Fibroblast of upper back skin (primary cell): ENCODE measurements at regions not wholly inside any gene's neighbourhood (a gene's known extent, or its start where the extent isn't known, plus 50 kb on each side); places are given as distances from the start of the nearest gene placed in this dataset.
A peak's percentile ranks its signal among the peaks of the same experiment; 100 is the strongest.
"Not testable (repeated sequence)": the region's sequence is repeated elsewhere in the genome, so short reads cannot be mapped to it uniquely, and the experiment has no call there.

ENCODE experiments used
- DNase-seq: peaks from one replicate; pipeline ENCODE4 v3.0.0-alpha.2; 2013

- not testable (repeated sequence) for DNase-seq
These were observed 141.1 kb downstream of the SLCO4C1 start for GRCh38 chr5:102154791-102155605.

- DNase-seq, result no peak
These were observed 141.8 kb downstream of the SLCO4C1 start for GRCh38 chr5:102154291-102154690.

DNA sequence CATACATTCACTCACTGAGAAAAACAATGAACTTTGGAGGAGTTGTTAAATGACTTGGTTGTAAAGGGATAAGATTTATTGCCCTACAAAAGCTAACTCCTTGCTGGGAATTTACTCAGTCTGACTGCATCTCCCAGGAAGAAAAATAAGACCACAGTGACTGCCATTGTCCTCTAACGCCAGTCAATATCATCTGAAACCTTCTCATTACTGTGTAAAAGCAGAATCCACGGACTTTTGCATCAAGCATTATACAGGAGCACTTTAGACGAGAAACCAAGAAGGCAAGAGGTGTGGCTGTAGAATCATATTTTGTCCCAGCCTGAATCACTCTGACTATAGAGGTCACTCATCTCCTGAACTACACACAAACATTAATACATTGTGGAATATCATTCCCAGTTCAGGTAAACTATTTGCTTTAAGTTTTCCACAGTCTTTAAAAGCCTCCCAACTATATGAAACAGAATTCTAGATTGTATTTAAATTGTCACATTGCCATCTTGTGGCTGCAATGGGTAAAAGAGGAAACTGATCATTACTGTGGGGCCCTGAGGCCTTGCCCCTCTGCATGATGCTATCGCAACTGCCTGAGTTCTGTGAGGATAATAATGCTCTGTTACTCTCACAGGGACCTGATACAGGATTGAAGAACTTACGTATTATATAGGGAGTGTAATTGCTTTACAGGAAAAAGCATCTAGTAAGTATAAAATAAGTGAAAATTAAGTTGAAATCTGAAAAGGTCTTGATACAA is 142.9 kb downstream of the SLCO4C1 start:
- no peak for DNase-seq

DNA sequence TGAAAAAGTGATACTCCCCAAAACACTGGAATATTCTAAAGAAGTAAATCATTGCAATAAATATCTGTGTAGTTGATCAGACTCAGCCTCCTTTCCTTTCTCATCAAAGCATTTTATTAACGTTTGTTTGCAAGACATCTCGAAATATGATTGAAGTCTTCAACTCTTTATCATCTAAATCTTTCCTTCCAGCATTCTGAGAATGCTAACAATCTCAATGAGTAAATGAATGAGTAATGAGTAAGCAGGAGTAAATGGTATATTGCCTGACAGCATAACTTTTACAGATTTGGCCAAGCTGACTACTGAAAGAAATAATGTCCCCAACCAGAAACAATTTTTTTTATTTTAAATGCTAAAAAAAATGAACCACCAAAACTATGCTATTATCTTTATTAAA is 157.1 kb downstream of the SLCO4C1 start:
- no peak for DNase-seq

- no peak for DNase-seq
These were observed 157.8 kb downstream of the SLCO4C1 start for GRCh38 chr5:102138243-102138653.

- DNase-seq, result no peak
These were observed 165.2 kb downstream of the SLCO4C1 start for GRCh38 chr5:102130890-102131289.

DNA sequence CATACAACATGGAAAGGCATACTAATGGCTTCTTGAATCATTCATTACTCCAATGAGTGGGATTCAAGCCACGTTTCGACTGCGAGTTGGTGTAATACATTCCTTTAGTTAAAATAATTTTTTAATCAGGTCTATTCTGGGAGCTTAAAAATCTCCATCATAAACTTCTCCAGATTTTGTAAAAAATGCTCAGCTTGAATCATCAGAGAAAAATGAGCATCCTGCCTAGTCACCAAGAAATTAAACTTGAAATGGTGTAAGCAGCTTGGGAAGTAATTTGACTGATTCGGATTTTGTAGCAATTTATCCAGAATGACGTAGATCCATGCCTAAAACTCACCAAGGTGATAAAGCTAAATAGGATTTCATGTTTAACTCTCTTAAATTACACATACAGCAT is 165.7 kb downstream of the SLCO4C1 start:
- DNase-seq, result no peak

DNA sequence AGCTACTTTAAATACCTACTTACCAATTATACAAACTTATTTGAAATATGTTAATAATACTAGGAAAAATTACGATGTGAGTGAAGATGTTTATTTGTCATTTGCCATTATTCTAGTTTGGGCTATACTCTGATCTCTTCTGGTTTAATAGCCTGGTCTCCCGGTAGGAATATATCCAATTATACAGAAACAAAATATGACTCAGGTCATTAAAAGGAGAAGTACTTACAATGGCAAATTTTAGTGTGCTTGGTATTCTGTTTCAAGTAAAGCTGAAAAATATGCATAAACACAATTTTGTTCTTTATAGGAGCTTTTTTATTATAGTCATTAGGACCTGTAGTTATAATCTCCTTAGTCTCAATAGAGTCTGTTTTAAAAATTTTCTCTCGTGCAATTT is 176.8 kb downstream of the SLCO4C1 start:
- no peak for DNase-seq

DNA sequence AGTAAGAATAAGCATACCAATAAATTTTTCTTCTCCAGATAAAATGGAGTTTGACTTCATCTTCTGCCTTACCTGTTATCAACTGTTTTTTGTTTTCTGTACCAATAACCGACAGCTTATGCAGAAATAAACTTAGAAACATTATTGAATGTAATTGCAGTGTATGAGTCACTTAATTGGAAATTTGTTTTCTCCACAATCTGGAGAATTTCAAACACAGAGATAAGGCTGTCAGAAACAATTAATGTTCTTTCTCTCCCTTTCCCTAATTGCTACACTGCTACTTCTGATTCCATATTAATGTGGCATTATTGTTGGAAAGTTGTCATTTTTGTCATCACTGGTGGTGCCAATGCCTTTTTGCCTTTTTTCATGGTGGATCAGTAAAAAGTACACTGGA is 180.3 kb downstream of the SLCO4C1 start:
- DNase-seq, result no peak

DNA sequence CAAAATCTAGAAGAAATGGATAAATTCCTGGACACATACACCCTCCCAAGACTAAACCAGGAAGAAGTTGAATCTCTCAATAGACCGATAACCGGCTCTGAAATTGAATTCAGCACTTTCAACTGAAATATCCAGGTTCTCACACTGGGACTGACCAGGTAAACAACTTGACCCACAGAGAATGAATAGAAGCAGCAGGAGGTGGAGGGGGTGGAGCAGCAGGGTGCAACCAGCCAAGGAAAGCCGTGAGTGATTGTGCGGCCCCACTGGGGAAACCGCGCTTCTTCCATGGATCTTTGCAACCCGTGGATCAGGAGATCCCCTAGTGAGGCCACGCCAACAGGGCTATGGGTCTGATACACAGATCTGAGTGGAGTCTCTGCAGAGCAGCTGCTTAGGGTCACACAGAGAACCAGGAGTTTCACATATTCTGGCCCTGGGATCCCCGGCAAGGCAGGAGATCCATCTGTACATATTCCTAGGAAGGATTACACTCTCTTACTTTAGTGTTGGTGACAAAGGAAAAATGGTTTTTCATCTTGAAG is 181.5 kb downstream of the SLCO4C1 start:
- DNase-seq, result no peak

DNA sequence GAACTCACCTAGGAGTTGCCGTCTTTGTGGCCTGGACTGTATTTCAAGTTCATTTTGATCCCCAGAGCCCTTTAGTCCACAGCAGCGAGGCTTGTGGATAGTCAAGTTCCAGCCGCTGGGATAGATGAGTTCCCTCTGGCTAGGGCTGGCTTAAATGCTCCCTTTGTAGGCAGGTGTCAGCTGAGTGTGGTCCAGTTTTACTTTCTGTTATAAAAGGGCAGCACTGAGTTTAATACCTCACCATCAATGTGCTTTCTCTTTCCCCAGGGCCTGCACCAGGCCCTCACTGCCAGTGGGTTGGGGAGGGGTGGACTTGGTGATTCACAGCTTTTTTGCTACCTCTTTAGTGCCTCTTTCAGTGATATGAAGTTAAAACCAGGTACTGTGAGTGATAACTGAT is 188.2 kb downstream of the SLCO4C1 start:
- no peak for DNase-seq

GRCh38 chr5:102106599-102106998 is 189.5 kb downstream of the SLCO4C1 start:
- DNase-seq, result no peak

DNA sequence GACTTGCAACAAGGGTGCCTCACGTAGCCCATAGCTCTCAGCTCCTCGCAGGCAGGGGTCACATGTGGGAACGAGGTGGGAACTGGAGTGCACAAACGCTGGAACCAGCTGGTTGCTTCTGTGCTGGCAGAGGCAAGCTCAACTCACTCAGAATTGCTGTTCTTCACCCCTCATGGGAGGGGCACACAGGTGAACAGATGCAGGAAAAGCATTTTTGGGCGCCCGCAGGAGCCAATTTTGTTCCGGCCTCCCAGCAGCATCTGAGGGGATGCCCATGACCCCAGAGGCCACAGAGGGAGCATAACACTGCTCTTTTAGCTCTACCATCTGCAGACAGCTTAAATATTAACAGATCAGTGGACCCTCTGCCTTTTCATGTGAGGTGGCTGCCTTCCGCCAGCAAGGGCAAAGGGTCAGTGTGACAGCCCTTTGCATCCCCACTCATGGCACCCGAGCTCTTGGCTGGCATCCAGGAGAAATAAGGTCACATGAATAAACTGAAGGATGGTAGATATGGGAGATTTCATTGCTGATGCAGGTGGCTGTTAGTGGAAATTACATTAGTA is 196.2 kb downstream of the SLCO4C1 start:
- no peak for DNase-seq

DNA sequence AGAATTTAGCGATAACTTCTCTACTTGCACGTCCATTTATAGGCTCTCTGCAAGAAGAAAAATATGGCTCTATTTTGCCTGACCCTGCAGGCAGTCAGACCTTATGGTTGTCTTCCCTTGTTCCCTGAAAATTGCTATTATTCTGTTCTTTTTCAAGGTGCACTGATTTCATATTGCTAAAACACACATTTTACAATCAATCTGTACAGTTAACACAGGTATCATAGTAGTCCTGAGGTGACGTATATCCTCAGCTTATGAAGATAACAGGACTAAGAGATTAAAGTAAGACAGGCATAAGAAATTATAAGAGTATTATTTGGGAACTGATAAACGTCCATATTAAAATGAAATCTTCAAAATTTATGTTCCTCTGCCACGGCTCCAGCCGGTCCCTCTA is 197.0 kb downstream of the SLCO4C1 start:
- DNase-seq, result not testable (repeated sequence)

- not testable (repeated sequence) for DNase-seq
These were observed 197.5 kb downstream of the SLCO4C1 start for GRCh38 chr5:102098606-102099005.

GRCh38 chr5:102090770-102091169 is 205.3 kb downstream of the SLCO4C1 start:
- no peak for DNase-seq

GRCh38 chr5:102089883-102090282 is 206.2 kb downstream of the SLCO4C1 start:
- no peak for DNase-seq

DNA sequence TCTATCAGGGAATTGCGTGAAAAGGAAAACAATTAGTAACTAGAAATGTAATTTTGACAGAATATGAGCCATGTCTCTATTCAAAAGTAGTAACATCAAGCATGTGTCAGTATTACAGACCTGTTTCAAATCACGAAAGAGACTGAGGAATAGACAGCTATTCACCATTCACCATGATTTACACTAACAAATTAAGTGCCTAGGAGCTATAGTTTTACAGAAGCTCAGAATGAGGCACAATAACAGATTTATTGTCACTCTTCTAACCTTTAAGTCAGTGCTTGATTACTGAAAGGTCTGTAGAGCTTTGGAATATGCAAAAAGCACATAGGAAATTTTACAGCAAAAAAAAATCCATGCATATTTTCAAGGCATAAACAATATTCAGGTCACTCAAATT is 208.2 kb downstream of the SLCO4C1 start:
- DNase-seq, result no peak

- DNase-seq, result no peak
These were observed 215.8 kb downstream of the SLCO4C1 start for GRCh38 chr5:102080288-102080687.

- no peak for DNase-seq
These were observed 218.2 kb downstream of the SLCO4C1 start for GRCh38 chr5:102077920-102078319.

DNA sequence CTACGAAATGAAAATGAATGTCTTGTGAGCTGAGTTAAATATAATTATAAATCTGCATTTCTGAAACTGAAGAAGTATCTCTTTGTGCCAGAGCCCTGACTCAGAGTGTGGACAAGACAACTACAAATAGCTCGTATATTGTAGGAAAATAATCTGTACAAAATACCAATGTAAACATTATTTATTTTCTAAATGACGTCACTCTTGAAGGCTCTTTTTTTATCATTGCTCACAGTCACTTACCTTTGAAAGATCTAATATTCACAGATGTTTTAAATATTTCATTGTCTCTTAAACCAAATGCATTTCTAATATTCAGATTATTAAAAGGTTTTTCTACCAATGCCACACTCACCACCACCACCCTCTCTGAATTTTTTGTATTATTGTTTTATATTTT is 226.1 kb downstream of the SLCO4C1 start:
- no peak for DNase-seq

DNA sequence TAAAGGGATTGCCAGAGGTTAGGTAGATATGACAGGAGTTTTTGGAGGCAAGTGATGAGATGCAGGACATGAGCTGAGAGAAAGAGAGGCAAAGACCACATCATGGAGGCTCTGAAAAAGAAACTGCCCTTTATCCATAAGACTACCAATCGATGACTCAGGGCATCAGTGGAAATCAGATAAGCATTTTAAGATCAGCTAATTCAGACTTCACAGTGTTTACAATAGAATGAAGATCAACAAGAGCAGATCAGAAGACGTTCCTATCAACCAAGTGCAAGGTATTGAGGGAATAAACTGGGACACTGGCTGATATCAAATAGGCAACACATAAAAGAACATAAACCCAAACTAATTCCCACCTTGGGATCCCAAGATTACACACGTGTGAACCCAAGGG is 227.2 kb downstream of the SLCO4C1 start:
- DNase-seq, result no peak

GRCh38 chr5:102049517-102049916 is 246.6 kb downstream of the SLCO4C1 start:
- DNase-seq, result no peak

- peak; percentile 8 for DNase-seq
These were observed 247.1 kb downstream of the SLCO4C1 start for GRCh38 chr5:102048940-102049339.
